GM19452 (cell line): ENCODE measurements at regions not wholly inside any gene's neighbourhood (a gene's known extent, or its start where the extent isn't known, plus 50 kb on each side); places are given as distances from the start of the nearest gene placed in this dataset.
"Not testable (repeated sequence)": the region's sequence is repeated elsewhere in the genome, so short reads cannot be mapped to it uniquely, and the experiment has no call there.

ENCODE experiments used
- ATAC-seq: cut with Tn5 transposase; IDR thresholded peaks from one replicate; pipeline ENCODE4 v1.9.1; 2021; ENCODE audit not compliant: unreplicated experiment

GRCh38 chr6:105676857-105677256, 274.0 kb upstream of the PREP start:
- ATAC-seq = no peak

- ATAC-seq = no peak
Measured at GRCh38 chr6:105675715-105676397, 273.0 kb upstream of the PREP start.

DNA sequence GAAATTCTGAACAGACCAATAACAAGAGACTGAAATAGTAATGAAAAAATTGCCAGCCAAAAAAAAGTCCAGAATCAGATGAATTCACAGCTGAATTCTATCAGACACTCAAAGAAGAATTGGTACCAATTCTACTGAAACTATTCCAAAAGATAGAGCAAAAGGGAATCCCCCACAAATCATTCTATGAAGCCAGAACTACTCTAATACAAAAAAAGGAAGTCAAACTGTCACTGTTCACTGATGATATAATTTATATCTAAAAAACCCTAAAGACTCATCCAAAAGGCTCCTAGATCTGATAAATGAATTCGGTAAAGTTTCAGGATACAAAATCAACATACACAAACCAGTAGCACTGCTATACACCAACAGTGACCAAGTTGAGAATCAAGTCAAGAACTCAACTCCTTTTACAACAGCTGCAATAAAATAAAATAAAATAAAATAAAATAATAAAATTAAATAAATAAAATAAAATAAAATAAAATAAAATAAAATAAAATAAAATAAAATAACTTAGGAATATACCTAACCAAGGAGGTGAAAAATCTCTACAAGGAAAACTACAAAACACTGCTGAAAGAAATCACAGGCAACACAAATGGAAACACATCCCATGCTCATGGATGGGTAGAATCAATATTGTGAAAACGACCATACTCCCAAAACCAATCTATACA, 270.1 kb upstream of the PREP start:
- ATAC-seq = not testable (repeated sequence)

- ATAC-seq = no peak
Measured at GRCh38 chr6:105669232-105669631, 266.4 kb upstream of the PREP start.

DNA sequence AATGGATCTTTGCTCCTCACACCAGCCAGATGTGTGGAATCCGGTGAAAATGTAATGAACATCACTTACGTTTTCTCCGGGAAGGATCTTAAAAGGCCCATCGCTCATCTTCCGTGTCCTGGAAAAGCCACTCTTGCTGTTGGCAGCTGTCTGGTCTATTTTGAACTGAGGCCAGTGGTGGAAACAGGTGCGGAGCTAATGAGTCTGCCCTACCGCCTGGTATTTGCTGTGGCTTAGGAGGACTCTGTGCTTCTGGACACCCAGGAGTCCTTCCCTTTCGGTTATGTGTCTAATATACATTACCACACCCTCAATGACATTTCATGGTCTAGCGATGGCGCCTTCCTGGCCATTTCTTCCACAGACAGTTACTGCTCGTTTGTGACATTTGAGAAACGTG, 264.2 kb upstream of the PREP start:
- no peak for ATAC-seq

GRCh38 chr6:105664931-105665330, 262.0 kb upstream of the PREP start:
- ATAC-seq = no peak

DNA sequence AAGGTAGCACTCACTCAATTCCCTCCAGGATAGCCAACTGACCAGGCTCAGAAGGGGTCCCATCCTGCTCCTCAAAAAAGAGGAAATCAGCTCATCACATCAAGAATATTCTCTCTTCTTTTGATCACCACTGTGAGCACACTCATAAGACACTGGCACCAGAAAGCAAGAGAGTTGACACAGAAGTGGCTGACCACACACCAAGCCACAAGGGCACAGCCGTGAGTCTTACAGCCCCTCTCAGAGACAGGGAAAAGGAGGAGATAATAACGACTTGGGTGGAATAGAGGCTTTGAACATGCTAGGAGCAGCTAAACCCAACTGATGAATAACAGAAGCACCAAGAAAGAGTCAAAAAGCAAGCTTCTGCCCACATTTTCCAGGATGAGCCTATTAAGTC, 249.1 kb upstream of the PREP start:
- no peak for ATAC-seq

DNA sequence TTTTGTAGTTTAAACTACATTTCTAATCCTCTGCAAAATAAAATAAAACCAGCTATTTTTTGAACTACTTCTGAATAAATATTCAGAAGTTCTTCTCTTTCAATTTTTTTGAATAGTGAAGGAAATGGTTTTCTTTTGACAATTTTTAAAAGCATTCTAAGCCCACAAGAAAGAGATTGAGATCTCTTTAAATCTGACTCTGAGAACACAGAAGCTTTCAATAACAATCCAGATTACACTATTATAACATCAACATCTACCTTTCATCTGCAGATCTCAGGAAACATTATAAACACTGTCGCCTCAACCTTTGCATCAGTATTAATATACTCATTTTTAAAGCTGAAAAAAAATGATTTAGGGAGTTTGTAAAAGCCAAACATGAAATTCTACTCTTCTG, 247.5 kb upstream of the PREP start:
- no peak for ATAC-seq

- no peak for ATAC-seq
Measured at GRCh38 chr6:105649192-105649591, 246.3 kb upstream of the PREP start.

GRCh38 chr6:105648276-105648675, 245.4 kb upstream of the PREP start:
- ATAC-seq = no peak

GRCh38 chr6:105646391-105646867, 243.5 kb upstream of the PREP start:
- ATAC-seq = peak; percentile 84

GRCh38 chr6:105645958-105646357, 243.1 kb upstream of the PREP start:
- ATAC-seq = no peak

- ATAC-seq = no peak
Measured at GRCh38 chr6:105645156-105645555, 242.3 kb upstream of the PREP start.

GRCh38 chr6:105644691-105645090, 241.8 kb upstream of the PREP start:
- no peak for ATAC-seq

- ATAC-seq = peak; percentile 21
Measured at GRCh38 chr6:105644073-105644489, 241.2 kb upstream of the PREP start.

GRCh38 chr6:105642708-105643107, 239.8 kb upstream of the PREP start:
- no peak for ATAC-seq

- no peak for ATAC-seq
Measured at GRCh38 chr6:105641504-105641903, 238.6 kb upstream of the PREP start.

DNA sequence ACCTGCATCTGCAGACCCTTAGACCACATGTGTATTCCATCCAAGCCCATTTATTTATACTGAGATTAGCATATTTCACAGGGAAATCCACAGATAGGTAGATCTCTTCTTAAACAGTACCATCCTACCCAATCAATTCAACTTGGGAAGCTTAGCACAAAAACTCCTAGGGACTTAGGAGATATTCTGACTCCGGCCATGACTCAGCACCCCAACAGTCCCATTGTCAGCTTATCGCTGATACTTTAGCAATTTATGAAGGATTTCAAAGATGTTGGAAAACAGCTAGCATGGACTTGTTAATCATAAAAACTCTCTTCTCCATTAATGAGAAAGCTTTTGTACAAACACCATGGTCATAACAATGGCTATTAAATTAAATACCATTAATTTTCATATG, 236.2 kb upstream of the PREP start:
- no peak for ATAC-seq

DNA sequence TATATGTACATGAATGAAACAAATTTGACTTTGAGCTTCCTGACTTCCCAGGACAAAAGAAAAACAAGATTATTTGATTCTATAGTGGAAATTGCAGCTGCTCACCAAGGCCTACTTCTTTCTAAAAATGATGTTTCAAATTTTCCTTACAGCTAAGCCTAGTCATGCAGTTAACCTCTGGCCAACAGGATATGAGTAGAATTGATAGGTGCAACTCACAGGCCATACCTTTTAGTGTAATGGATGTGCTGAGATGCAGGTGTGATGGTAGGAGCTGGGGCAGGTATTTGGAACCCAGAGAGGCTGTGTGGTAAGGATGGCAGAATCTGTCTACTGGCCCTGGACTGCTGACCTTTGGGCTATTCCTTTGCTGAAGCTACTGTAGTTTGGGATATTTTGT, 230.9 kb upstream of the PREP start:
- ATAC-seq = no peak

- ATAC-seq = no peak
Measured at GRCh38 chr6:105628156-105628860, 225.4 kb upstream of the PREP start.

DNA sequence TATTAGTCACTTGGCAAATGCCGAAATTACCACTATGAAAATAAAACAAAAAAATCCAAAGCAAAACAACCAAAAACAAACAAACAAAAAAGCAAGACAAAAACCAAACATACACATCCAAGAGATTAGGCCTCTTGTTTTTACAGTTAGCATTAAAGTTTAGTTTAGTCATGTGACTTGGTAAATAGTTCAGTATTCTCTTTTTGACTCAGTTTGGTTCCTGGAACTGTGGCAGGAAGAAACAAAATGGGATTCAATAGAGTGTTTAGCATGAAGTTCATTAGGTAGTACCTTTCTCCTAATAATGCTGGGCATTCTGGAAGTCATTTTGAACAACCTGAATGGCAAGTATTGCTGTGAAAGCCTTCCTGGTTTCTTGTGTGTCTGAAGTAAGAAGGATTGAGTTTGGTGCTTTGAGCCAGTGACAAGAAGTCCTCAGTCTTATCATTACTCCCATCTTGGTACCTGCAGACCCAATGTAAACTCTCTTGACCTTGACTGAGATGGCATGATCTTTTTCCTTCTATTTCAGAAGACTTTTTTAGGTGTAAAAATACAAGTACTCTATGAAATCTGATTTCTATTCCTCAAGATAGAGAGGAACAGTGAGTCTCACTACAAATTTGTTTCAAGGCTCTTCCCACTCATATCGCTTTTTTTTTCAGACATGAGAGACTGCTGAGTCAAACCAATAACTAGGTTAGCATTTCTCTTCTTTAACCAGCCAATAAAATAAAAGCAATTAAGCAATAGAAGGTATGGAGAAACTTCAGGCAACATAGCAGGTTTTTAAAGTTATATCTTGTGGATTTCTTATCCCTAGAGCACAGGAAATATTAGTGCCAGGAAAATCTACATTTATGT, 223.6 kb upstream of the PREP start:
- ATAC-seq = no peak
